ENCODE measurements at regions not wholly inside any gene's neighbourhood (a gene's known extent, or its start where the extent isn't known, plus 50 kb on each side); places are given as distances from the start of the nearest gene placed in this dataset.

DNA sequence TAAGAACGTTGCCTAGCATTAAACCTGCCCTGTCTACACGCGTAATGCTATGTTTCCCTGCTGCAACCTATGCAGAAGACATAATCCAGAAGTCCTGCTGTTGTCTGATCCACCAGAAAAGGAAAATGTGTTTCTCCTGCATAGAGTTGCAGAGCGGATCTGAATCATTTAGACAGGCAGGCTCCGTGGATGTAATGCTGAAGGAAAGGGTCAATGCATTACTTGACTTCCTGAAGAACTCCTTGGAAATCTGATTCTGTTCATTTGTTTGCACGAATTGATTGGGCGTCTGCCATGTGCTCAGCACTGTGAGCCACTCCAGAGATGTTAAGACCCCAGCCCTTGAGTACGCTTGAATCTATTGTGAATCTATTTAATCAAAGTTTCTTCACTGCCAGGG is 83.4 kb downstream of the FOXL1 start:
- no peaks in the 10 kb centered on the region for H3K4me1 ChIP-seq (ENCODE audit: control insufficient read depth in 2 of 3, insufficient read depth in 2 of 3, low read depth in 1 of 3, low read length in 3 of 3)
- H3K27me3 ChIP-seq (ENCODE audit: control insufficient read depth, insufficient read depth, low read length), result no peaks in the 10 kb centered on the region
- no peak overlapping the region for H3K27ac ChIP-seq (ENCODE audit: low read depth in 2 of 2, low read length in 2 of 2)
- FAIRE-seq (no peak), DNase-seq (peak in 3 of 5 donors; percentile 20 to 59 (median 36))
- intact Hi-C loops (cut with DNase I), result no loop called here
- H3K36me3 ChIP-seq (ENCODE audit: control insufficient read depth in 2 of 3, insufficient read depth in 3 of 3, low read length in 3 of 3), result no peaks in the 10 kb centered on the region
- no peaks in the 10 kb centered on the region for H3K9me3 ChIP-seq (ENCODE audit: control insufficient read depth in 2 of 3, insufficient read depth in 1 of 3, low read length in 3 of 3)
- H3K4me3 ChIP-seq (ENCODE audit: low read length in 3 of 3), result no peak overlapping the region
- H3K9ac ChIP-seq (ENCODE audit: low read length in 3 of 3), result no peak overlapping the region
- TF ChIP-seq, protein P1, sequence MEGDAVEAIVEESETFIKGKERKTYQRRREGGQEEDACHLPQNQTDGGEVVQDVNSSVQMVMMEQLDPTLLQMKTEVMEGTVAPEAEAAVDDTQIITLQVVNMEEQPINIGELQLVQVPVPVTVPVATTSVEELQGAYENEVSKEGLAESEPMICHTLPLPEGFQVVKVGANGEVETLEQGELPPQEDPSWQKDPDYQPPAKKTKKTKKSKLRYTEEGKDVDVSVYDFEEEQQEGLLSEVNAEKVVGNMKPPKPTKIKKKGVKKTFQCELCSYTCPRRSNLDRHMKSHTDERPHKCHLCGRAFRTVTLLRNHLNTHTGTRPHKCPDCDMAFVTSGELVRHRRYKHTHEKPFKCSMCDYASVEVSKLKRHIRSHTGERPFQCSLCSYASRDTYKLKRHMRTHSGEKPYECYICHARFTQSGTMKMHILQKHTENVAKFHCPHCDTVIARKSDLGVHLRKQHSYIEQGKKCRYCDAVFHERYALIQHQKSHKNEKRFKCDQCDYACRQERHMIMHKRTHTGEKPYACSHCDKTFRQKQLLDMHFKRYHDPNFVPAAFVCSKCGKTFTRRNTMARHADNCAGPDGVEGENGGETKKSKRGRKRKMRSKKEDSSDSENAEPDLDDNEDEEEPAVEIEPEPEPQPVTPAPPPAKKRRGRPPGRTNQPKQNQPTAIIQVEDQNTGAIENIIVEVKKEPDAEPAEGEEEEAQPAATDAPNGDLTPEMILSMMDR (IDR thresholded peaks at IDR 0.05; ENCODE audit: borderline replicate concordance, extremely low read depth, insufficient read depth), result no peak

DNA sequence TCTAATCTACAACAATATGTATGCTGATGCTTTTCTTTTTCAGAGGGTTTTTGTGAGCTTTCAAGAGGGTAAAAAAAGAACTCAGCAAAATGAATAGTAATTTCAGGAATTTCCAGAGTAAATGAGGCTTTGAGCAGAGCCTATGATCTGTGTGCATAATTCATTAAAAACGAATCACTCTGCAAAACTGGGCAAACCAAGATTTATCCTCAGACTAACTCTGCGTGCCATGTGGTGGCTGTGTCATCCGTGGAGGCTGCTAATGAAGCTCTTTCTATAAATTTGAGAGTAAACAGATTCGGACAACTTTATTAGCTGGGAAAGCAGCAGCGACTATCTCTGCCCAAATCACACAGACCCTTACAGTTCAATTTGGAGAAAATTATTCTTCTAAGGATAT is 83.8 kb downstream of the FOXL1 start:
- TF ChIP-seq, protein P1 (IDR thresholded peaks at IDR 0.05; ENCODE audit: borderline replicate concordance, extremely low read depth, insufficient read depth), result no peak
- DNase-seq (no peak), FAIRE-seq (no peak)
- H3K27ac ChIP-seq (ENCODE audit: low read depth in 2 of 2, low read length in 2 of 2), result no peak overlapping the region
- no peaks in the 10 kb centered on the region for H3K4me1 ChIP-seq (ENCODE audit: control insufficient read depth in 2 of 3, insufficient read depth in 2 of 3, low read depth in 1 of 3, low read length in 3 of 3)
- intact Hi-C loops (cut with DNase I), result no loop called here
- H3K9ac ChIP-seq (ENCODE audit: low read length in 3 of 3), result no peak overlapping the region
- H3K36me3 ChIP-seq (ENCODE audit: control insufficient read depth in 2 of 3, insufficient read depth in 3 of 3, low read length in 3 of 3), result no peaks in the 10 kb centered on the region
- no peak overlapping the region for H3K4me3 ChIP-seq (ENCODE audit: low read length in 3 of 3)
- H3K9me3 ChIP-seq (ENCODE audit: control insufficient read depth in 2 of 3, insufficient read depth in 1 of 3, low read length in 3 of 3), result no peaks in the 10 kb centered on the region
- H3K27me3 ChIP-seq (ENCODE audit: control insufficient read depth, insufficient read depth, low read length), result no peaks in the 10 kb centered on the region

DNA sequence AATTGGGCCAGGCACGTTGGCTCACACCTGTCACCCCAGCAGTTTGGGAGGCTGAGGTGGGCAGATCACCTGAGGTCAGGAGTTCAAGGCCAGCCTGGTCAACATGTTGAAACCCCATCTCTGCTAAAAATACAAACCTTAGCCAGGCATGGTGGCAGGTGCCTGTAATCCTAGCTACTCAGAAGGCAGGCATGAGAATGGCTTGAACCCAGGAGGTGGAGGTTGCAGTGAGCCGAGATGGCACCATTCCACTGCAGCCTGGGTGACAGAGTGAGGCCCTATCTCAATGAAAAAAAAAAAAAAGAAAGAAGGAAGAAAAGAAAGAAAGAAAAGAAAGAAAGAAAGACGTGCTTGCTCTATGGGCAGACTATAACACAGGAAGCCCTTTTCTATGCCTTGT is 84.4 kb downstream of the FOXL1 start:
- FAIRE-seq, result no peak
- TF ChIP-seq, protein P1 (IDR thresholded peaks at IDR 0.05; ENCODE audit: borderline replicate concordance, extremely low read depth, insufficient read depth), result no peak
- Histone ChIP-seq H3K9me3 (ENCODE audit: control insufficient read depth in 2 of 3, insufficient read depth in 1 of 3, low read length in 3 of 3) (no peaks in the 10 kb centered on the region), H3K4me3 (ENCODE audit: low read length in 3 of 3) (no peak overlapping the region), H3K9ac (ENCODE audit: low read length in 3 of 3) (no peak overlapping the region), H3K4me1 (ENCODE audit: control insufficient read depth in 2 of 3, insufficient read depth in 2 of 3, low read depth in 1 of 3, low read length in 3 of 3) (no peaks in the 10 kb centered on the region), H3K27ac (ENCODE audit: low read depth in 2 of 2, low read length in 2 of 2) (no peak overlapping the region), H3K27me3 (ENCODE audit: control insufficient read depth, insufficient read depth, low read length) (no peaks in the 10 kb centered on the region), H3K36me3 (ENCODE audit: control insufficient read depth in 2 of 3, insufficient read depth in 3 of 3, low read length in 3 of 3) (no peaks in the 10 kb centered on the region)
- intact Hi-C loops (cut with DNase I), result no loop called here
- DNase-seq, result no peak

Measured in kidney (tissue), 13 donors.